Endothelial cell of umbilical vein (primary cell): ENCODE measurements at regions not wholly inside any gene's neighbourhood (a gene's known extent, or its start where the extent isn't known, plus 50 kb on each side); places are given as distances from the start of the nearest gene placed in this dataset.

Source experiments
- BruUV-seq: library from RNA; stranded (reverse); fragments of 400-500 nt; replicated peaks from 2 replicates; lab custom pipeline; 2021; lab: Mats Ljungman, UMichigan
- CTCF ChIA-PET: fragments of 300-600, 350-600 bp; sonication (Branson Sonifier 250); formaldehyde crosslinking; loops from one replicate; lab custom pipeline; 2021; ENCODE audit warnings: antibody characterized with exemption, inconsistent platforms; lab: Charles Lee
- POLR2A ChIA-PET: fragments of 300-600, 350-600 bp; sonication (Branson Sonifier 250); formaldehyde crosslinking; loops from one replicate; lab custom pipeline; 2021; ENCODE audit warnings: antibody characterized with exemption, inconsistent platforms; lab: Charles Lee
- DNase-seq: peaks from one replicate; pipeline ENCODE4 v3.0.0-alpha.2; 2011; ENCODE audit warnings: low read depth, low spot score
- FAIRE-seq: peaks from 2 replicates; lab custom pipeline; 2011; peaks lifted over from hg19 to GRCh38; lab: Jason Lieb, UNC
- H2AFZ ChIP-seq: 2 replicates; pipeline ENCODE4 v1.6.0; 2012; ENCODE audit warnings: low read depth, low read length, control low read depth, inconsistent platforms
- H3K27ac ChIP-seq: 2 replicates; pipeline ENCODE4 v1.5.1; 2011; ENCODE audit warnings: low read depth, mild to moderate bottlenecking, control low read depth, low read length, moderate library complexity; ENCODE audit not compliant: insufficient read depth
- H3K27me3 ChIP-seq, 2 experiments: 2 replicates each; pipeline versions ENCODE4 v1.6.0 to v1.6.1; 2011; ENCODE audit warnings: low read length in 2 of 2, mixed read lengths in 1 of 2; ENCODE audit not compliant: control insufficient read depth in 2 of 2, insufficient read depth in 2 of 2
- H3K36me3 ChIP-seq, 2 experiments: 2 replicates in 1 of 2; 3 replicates in 1 of 2; pipeline ENCODE4 v1.5.1; 2011; ENCODE audit warnings: low read length in 2 of 2, mild to moderate bottlenecking in 1 of 2, moderate library complexity in 1 of 2; ENCODE audit not compliant: control insufficient read depth in 2 of 2, insufficient read depth in 2 of 2; ENCODE audit errors: extremely low read depth in 1 of 2
- H3K4me1 ChIP-seq: 3 replicates; pipeline ENCODE4 v1.5.1; 2011; ENCODE audit warnings: mild to moderate bottlenecking, low read length; ENCODE audit not compliant: control insufficient read depth, insufficient read depth; ENCODE audit errors: extremely low read depth
- H3K4me2 ChIP-seq: 2 replicates; pipeline ENCODE4 v1.6.1; 2011; ENCODE audit warnings: low read length, control low read depth, mixed read lengths; ENCODE audit not compliant: insufficient read depth
- H3K4me3 ChIP-seq, 3 experiments: fragments of 200-600 bp in 1 of 3; sonication (generic), shearing (Covaris generic) in 1 of 3; replicated peaks in 1 of 3; 2 replicates each; pipeline ENCODE4 v1.5.1; 2011 to 2016; ENCODE audit warnings: control low read depth in 3 of 3, low read length in 3 of 3, mild to moderate bottlenecking in 2 of 3, inconsistent platforms in 1 of 3, low read depth in 1 of 3, moderate library complexity in 1 of 3; ENCODE audit not compliant: insufficient read depth in 1 of 3
- H3K79me2 ChIP-seq: 2 replicates; pipeline ENCODE4 v1.6.0; 2012; ENCODE audit warnings: low read length, inconsistent platforms; ENCODE audit not compliant: control insufficient read depth, insufficient read depth
- H3K9ac ChIP-seq: replicated peaks from 2 replicates; pipeline ENCODE3; 2011; ENCODE audit warnings: low read length, control low read depth; ENCODE audit not compliant: insufficient read depth; ENCODE audit errors: extremely low read depth
- H3K9me1 ChIP-seq: replicated peaks from 3 replicates; pipeline ENCODE4 v1.6.0; 2011; ENCODE audit warnings: mild to moderate bottlenecking, low read length; ENCODE audit not compliant: control insufficient read depth, insufficient read depth; ENCODE audit errors: extremely low read depth
- H3K9me3 ChIP-seq: replicated peaks from 2 replicates; pipeline ENCODE4 v1.5.1; 2012; ENCODE audit warnings: low read length, inconsistent platforms; ENCODE audit not compliant: control insufficient read depth, insufficient read depth
- H4K20me1 ChIP-seq: replicated peaks from 2 replicates; pipeline ENCODE3; 2011; ENCODE audit warnings: mild to moderate bottlenecking, low read length; ENCODE audit not compliant: control insufficient read depth, insufficient read depth; ENCODE audit errors: extremely low read depth
- CTCF ChIP-seq, 2 donors: IDR thresholded peaks; 1 replicate in 1 of 2; 2 replicates in 1 of 2; pipeline ENCODE4 v1.5.1; 2011; ENCODE audit warnings: low read length in 2 of 2, mild to moderate bottlenecking in 2 of 2, moderate library complexity in 2 of 2, control low read depth in 1 of 2, inconsistent platforms in 1 of 2, low read depth in 1 of 2; ENCODE audit not compliant: insufficient read depth in 1 of 2; ENCODE audit errors: extremely low read depth in 1 of 2
- EZH2 ChIP-seq: IDR thresholded peaks from 2 replicates; pipeline ENCODE4 v1.6.1; 2012; ENCODE audit warnings: borderline replicate concordance, low read depth, mild to moderate bottlenecking, moderate library complexity, low read length, inconsistent platforms; ENCODE audit not compliant: severe bottlenecking
- FOS ChIP-seq: IDR thresholded peaks from 2 replicates; pipeline ENCODE4 v1.6.1; 2011; ENCODE audit warnings: mild to moderate bottlenecking, low read length, moderate library complexity, borderline replicate concordance; ENCODE audit not compliant: insufficient read depth
- GATA2 ChIP-seq: IDR thresholded peaks from 2 replicates; pipeline ENCODE4 v1.7.0; 2011; ENCODE audit warnings: low read depth, mild to moderate bottlenecking, moderate library complexity, mixed read lengths, low read length; ENCODE audit not compliant: insufficient read length, insufficient read depth
- JUN ChIP-seq: IDR thresholded peaks from 2 replicates; pipeline ENCODE4 v1.6.1; 2011; ENCODE audit warnings: borderline replicate concordance, low read depth; ENCODE audit not compliant: insufficient read length, insufficient read depth
- MAX ChIP-seq: IDR thresholded peaks from 2 replicates; pipeline ENCODE4 v1.6.1; 2011; ENCODE audit not compliant: insufficient read depth, insufficient read length
- MYC ChIP-seq: IDR thresholded peaks from one replicate; pipeline ENCODE4 v1.6.1; 2011; ENCODE audit warnings: mild to moderate bottlenecking, low read depth, low read length
- POLR2A ChIP-seq: IDR thresholded peaks from 2 replicates; pipeline ENCODE4 v1.6.1; 2012; ENCODE audit warnings: low read depth, mild to moderate bottlenecking, control low read depth, low read length
- POLR2AphosphoS5 ChIP-seq: IDR thresholded peaks from 2 replicates; pipeline ENCODE4 v1.6.1; 2012; ENCODE audit warnings: low read depth, mild to moderate bottlenecking, control low read depth, low read length, moderate library complexity; ENCODE audit not compliant: insufficient read depth
- dilution Hi-C: fragments of 300-500 bp; cut with MboI; formaldehyde crosslinking; loops from one replicate; pipeline ENCODE4 v1.15.0; 2019; ENCODE audit warnings: low sequenced_read_pairs; ENCODE audit not compliant: extremely low pct_ligation_motif_present
- intact Hi-C: fragments of 100-400 bp; cut with micrococcal nuclease; formaldehyde crosslinking; loops from one replicate; pipeline ENCODE4 v1.10.0; 2022

DNA sequence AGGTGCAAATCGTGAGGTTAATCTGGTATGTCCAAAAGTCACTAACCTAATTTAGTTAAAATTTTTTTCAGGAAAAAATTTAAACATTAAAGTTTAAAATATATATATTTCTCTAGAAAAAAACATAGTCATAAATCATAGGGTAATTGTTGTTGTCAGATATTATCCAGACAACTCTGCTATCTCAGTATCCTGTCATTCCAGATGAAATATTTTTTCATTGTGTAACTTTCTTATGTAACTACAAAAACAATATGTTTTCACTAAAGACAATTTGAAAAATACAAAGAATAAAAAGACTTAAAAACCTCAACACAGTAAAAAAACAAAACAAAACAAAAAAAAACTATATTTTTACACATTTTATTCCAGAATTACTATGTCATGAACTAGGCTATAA lies 57.6 kb downstream of the TENT5A start:
- BruUV-seq, result no TSS peak
- H3K4me1 ChIP-seq, result no peaks in the 10 kb centered on the region
- no peaks in the 10 kb centered on the region for H3K9me3 ChIP-seq
- H3K9me1 ChIP-seq, result no peaks in the 10 kb centered on the region
- TF ChIP-seq JUN (no peak), GATA2 (no peak), CTCF (IDR thresholded peaks at IDR 0.05; ENCODE audit: extremely low read depth in 1 of 2, insufficient read depth in 1 of 2, low read depth in 1 of 2, low read length in 2 of 2) (no peak), FOS (no peak), EZH2 (no peak), MYC (no peak), POLR2AphosphoS5 (no peak), POLR2A (no peak), MAX (no peak)
- no peaks in the 10 kb centered on the region for H3K27me3 ChIP-seq
- DNase-seq (no peak), FAIRE-seq (no peak)
- H3K4me3 ChIP-seq, result no peak overlapping the region
- no peak overlapping the region for H3K27ac ChIP-seq
- dilution Hi-C loops, result no loop called here
- no peak overlapping the region for H3K4me2 ChIP-seq
- no peaks in the 10 kb centered on the region for H4K20me1 ChIP-seq
- no peaks in the 10 kb centered on the region for H3K36me3 ChIP-seq
- H3K9ac ChIP-seq, result no peak overlapping the region
- CTCF ChIA-PET, result no interaction called here
- intact Hi-C loops, result no loop called here
- POLR2A ChIA-PET, result no interaction called here
- H3K79me2 ChIP-seq, result no peaks in the 10 kb centered on the region
- no peak overlapping the region for H2AFZ ChIP-seq
